Suppressor macrophage treated with lipopolysaccharide for 1 hour (primary cell): ENCODE measurements at regions not wholly inside any gene's neighbourhood (a gene's known extent, or its start where the extent isn't known, plus 50 kb on each side); places are given as distances from the start of the nearest gene placed in this dataset.
"Not testable (repeated sequence)": the region's sequence is repeated elsewhere in the genome, so short reads cannot be mapped to it uniquely, and the experiment has no call there.

Experiments
- DNase-seq, 3 donors: peaks; one replicate each; pipeline ENCODE4 v3.0.0-alpha.2; 2020 to 2022

- no peak for DNase-seq
Observed at GRCh38 chr10:25869609-25870008, 64.4 kb upstream of the MYO3A start.

GRCh38 chr10:25874402-25874801 lies 59.6 kb upstream of the MYO3A start:
- DNase-seq = not testable (repeated sequence)

GRCh38 chr10:25875556-25876165 lies 58.4 kb upstream of the MYO3A start:
- peak; percentile 79 to 85 (median 81) for DNase-seq

- DNase-seq = no peak
Observed at GRCh38 chr10:25877296-25877695, 56.7 kb upstream of the MYO3A start.
